MG63 (cell line): ENCODE measurements at regions not wholly inside any gene's neighbourhood (a gene's known extent, or its start where the extent isn't known, plus 50 kb on each side); places are given as distances from the start of the nearest gene placed in this dataset.
"Not testable (repeated sequence)": the region's sequence is repeated elsewhere in the genome, so short reads cannot be mapped to it uniquely, and the experiment has no call there.

Source experiments
- DNase-seq: peaks from one replicate; pipeline ENCODE4 v3.0.0-alpha.2; 2020
- H3K27me3 ChIP-seq: fragments of 250-450 bp; sonication (Bioruptor Pico); 2 replicates; pipeline ENCODE4 v1.5.1; 2020; ENCODE audit warnings: mild to moderate bottlenecking, moderate library complexity
- H3K36me3 ChIP-seq: fragments of 250-450 bp; sonication (Bioruptor Pico); 2 replicates; pipeline ENCODE4 v1.5.1; 2020; ENCODE audit warnings: mild to moderate bottlenecking, moderate library complexity
- H3K4me3 ChIP-seq: fragments of 250-450 bp; sonication (Bioruptor Pico); 2 replicates; pipeline ENCODE4 v1.5.1; 2020; ENCODE audit warnings: mild to moderate bottlenecking, moderate library complexity
- H3K9me3 ChIP-seq: fragments of 250-450 bp; sonication (Bioruptor Pico); 2 replicates; pipeline ENCODE4 v1.5.1; 2020; ENCODE audit warnings: mild to moderate bottlenecking, moderate library complexity

DNA sequence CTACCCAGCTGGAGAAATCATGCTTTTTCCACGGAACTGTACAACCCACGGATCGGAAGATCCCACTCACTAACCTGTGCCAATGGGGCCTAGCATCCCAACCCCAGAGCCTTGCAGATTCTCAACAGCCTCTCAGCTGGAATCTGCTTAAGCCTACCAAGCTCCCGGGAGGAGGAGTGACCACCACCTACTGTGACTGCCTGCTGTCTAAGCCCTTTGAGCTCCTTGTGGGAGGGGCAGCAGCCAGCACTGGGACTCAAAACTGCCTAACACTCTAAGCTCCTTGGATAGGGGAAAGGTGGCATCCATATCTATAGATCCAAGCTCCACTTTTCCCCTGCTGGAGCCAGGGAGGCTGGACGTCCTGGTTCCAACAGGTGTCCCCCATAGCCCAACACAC, 254.4 kb upstream of the CNTNAP2 start:
- no peak overlapping the region for H3K4me3 ChIP-seq
- no peaks in the 10 kb centered on the region for H3K36me3 ChIP-seq
- no peaks in the 10 kb centered on the region for H3K9me3 ChIP-seq
- no peak for DNase-seq
- H3K27me3 ChIP-seq: no peaks in the 10 kb centered on the region

DNA sequence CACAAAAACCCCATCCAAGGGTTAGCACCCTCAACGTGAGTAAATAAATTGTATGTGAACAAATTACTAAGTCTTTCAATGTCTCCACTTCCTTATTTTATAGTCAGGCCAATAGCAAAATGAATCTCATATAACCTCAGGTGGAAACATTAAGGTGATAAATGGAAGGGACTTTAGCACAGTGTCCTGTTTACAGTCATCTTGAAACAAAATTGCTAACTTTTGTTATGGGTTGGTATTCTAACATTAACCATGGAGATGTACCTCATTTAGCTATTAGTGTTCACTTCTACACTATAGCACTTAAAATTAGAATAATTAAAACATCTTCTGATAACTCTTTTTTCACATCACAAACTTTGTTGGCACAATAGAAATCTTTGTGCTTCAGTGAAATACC, 255.8 kb upstream of the CNTNAP2 start:
- DNase-seq: no peak
- Histone ChIP-seq H3K36me3 (no peaks in the 10 kb centered on the region), H3K9me3 (no peaks in the 10 kb centered on the region), H3K27me3 (no peaks in the 10 kb centered on the region), H3K4me3 (no peak overlapping the region)

DNA sequence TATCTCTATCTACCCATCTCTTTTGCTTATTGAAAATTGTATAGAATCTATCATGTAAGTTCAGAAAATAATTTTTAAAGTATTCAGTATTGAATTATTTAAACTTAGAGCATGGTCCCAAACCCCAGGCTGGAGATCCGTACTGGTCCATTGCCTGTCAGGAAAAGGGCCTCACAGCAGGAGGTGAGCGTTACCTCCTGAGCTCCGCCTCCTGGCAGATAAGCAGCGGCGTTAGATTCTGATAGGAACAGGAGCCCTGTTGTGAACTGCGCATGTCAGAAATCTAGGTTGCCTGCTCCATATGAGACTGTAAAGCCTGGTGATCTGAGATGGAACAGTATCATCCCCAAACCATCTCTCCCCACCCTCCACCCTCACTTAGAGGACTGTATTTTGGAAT, 266.0 kb upstream of the CNTNAP2 start:
- no peak overlapping the region for H3K4me3 ChIP-seq

DNA sequence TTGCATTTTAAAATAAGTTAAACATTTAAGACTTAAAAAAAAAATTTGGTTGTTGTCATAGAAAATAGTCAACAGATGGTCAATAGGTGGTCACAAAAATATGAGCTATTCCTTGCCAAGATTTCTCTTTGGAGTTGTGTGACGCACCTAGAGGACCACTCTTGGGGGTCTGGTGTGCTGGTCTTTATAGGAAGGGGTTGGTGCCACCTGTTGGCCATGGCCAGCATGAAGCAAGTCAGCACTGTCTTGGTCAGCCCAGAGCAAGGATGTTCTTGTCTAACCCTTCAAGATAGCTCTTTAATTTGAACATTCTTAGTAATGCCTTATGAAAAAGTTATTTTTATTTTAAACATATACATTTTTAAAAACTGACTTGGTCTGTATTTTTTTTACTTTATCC, 267.9 kb upstream of the CNTNAP2 start:
- Histone ChIP-seq H3K36me3 (no peaks in the 10 kb centered on the region), H3K4me3 (no peak overlapping the region), H3K9me3 (no peaks in the 10 kb centered on the region), H3K27me3 (no peaks in the 10 kb centered on the region)
- DNase-seq: no peak

More for the DNA sequence above, 266.0 kb upstream of the CNTNAP2 start:
- Histone ChIP-seq H3K9me3 (no peaks in the 10 kb centered on the region), H3K27me3 (no peaks in the 10 kb centered on the region), H3K36me3 (no peaks in the 10 kb centered on the region)
- no peak for DNase-seq

DNA sequence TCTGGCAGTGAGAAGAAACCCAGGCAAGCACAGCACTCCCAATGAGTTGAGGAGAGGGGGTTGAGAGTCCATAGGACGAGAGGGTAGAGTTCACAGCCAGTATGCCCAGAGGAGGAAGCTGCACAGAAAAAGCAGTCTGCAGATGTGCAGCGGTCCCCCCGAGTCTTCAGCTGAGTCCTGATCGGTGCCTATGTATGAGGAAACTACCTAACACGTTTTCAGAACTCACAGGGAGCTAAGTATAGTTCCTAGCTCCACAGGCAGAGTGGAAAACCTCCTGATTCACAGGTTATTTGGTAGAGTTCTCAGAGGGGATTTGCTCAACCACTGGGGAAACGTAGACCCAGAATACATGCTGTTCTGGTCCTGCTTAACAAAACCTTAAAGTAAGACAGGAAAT, 271.3 kb upstream of the CNTNAP2 start:
- no peaks in the 10 kb centered on the region for H3K36me3 ChIP-seq
- DNase-seq: peak; percentile 4
- no peaks in the 10 kb centered on the region for H3K9me3 ChIP-seq
- no peak overlapping the region for H3K4me3 ChIP-seq
- no peaks in the 10 kb centered on the region for H3K27me3 ChIP-seq

DNA sequence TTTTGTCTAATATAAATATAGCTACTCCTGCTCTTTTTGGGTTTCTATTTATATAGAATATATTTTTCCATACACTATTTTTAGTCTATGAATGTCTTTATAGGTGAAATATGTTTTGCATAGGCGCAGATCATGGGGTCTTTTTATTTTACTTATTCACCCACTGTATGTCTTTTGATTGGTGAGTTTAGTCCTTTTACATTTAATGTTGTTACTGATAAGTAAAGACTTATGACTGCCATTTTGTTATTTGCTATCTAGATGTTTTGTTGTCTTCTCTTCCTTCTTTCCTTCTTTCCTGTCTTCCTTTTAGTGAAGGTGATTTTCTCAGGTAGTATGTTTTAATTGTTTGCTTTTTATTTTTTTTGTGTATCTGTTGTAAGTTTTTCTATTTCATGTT, 276.8 kb upstream of the CNTNAP2 start:
- no peaks in the 10 kb centered on the region for H3K36me3 ChIP-seq
- H3K9me3 ChIP-seq: no peaks in the 10 kb centered on the region
- DNase-seq: no peak
- H3K4me3 ChIP-seq: no peak overlapping the region
- no peaks in the 10 kb centered on the region for H3K27me3 ChIP-seq

DNA sequence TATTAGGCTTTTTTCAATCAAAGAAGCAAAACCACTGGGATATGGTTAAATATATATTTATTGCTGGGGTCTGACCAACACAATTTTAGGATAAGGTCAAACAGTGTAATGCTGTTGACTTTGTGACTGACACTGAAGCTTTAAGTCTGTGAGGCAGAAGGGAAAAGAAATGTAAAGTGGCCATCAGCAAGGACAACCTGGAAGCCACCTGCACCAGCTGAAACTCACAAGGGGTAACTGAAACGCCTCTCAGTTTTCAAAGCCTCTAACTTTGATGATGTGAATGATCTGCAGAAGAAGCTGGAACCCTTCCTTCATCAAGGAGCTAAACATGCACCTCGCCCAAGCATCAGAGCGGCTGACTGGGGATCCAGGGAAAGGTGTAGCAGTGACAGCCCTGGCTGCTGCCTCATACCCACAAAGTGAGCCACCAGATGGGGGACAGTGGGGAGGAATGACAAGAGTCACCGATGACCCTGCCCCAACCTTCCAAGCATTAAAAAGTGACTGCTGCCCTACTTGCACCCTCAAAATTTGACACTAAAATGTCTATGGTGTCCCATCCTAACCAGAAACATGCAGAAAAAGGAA, 284.9 kb upstream of the CNTNAP2 start:
- H3K9me3 ChIP-seq: no peaks in the 10 kb centered on the region
- H3K4me3 ChIP-seq: no peak overlapping the region
- DNase-seq: no peak
- H3K36me3 ChIP-seq: no peaks in the 10 kb centered on the region
- H3K27me3 ChIP-seq: no peaks in the 10 kb centered on the region

DNA sequence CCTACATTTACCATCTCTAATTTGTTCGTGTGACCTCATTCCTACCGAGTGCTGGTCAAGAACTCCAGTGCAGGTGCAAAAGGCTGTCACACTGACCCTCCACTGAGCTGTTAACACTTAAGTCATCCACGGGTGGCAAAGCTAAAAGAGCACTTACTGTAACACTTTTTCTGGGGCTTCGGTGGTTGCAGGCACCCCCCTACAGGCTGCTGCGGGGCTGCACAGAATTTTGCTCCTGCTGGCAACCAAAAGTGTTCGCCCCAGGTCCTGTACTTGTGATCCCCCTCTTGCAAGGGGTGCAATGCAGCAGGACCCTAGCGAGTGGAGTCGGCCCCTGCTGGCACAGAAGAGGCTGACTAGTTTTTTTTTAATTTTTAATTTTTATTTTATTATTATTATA, 298.9 kb upstream of the CNTNAP2 start:
- DNase-seq: no peak
- H3K9me3 ChIP-seq: no peaks in the 10 kb centered on the region

DNA sequence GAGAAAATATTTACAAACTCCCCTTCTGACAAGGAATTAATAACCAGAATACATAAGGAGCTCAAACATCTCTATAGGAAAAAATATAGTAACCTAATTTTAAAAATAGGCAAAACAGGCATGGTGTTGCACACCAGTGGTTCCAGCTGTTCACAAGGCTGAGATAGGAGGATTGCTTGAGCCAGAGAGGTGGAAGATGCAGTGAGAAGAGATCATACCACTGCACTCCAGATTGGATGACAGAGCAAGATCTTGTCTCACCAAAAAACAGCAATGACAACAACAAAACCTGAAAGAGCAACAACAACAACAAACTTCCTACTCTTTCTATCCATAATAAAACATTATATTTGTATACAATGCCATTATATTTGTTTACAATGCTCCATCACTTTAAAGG, 304.4 kb upstream of the CNTNAP2 start:
- no peaks in the 10 kb centered on the region for H3K9me3 ChIP-seq
- no peak for DNase-seq
- no peaks in the 10 kb centered on the region for H3K36me3 ChIP-seq
- no peak overlapping the region for H3K4me3 ChIP-seq
- H3K27me3 ChIP-seq: no peaks in the 10 kb centered on the region

More for the DNA sequence above, 298.9 kb upstream of the CNTNAP2 start:
- no peaks in the 10 kb centered on the region for H3K36me3 ChIP-seq
- H3K27me3 ChIP-seq: no peaks in the 10 kb centered on the region
- H3K4me3 ChIP-seq: no peak overlapping the region

DNA sequence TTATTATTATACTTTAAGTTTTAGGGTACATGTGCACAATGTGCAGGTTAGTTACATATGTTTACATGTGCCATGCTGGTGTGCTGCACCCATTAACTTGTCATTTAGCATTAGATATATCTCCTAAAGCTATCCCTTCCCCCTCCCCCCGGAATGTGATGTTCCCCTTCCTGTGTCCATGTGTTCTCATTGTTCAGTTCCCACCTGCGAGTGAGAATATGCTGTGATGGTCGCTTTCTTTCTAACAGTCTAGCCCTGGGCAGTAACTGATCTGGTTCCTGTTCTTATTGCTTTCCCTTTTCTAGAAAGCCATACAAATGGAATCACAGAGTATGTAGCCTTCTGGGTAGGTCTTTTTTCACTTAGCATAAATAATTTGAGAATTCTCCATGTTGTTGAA, 311.1 kb upstream of the CNTNAP2 start:
- not testable (repeated sequence) for H3K4me3 ChIP-seq, H3K36me3 ChIP-seq, DNase-seq, H3K9me3 ChIP-seq, H3K27me3 ChIP-seq

DNA sequence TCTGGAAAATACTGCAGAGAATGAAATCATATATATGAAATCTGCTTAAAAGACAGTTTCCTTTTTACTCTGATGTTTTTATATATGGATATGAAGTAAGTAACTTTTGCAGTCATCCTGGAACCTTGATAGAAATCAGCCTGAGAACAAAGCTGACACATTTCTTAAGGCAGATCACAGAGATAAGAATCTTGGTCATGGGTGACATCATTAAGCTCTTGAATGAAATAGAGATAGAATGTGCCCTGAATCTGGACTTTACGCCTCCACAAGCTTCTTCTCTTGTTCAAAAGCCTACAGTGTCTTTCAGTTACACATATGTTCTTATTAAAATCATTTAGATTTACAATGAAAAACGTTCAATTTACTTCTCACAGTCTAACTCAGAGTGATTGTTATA, 319.1 kb upstream of the CNTNAP2 start:
- no peak overlapping the region for H3K4me3 ChIP-seq
- H3K9me3 ChIP-seq: no peaks in the 10 kb centered on the region
- DNase-seq: no peak
- no peaks in the 10 kb centered on the region for H3K36me3 ChIP-seq
- H3K27me3 ChIP-seq: no peaks in the 10 kb centered on the region

DNA sequence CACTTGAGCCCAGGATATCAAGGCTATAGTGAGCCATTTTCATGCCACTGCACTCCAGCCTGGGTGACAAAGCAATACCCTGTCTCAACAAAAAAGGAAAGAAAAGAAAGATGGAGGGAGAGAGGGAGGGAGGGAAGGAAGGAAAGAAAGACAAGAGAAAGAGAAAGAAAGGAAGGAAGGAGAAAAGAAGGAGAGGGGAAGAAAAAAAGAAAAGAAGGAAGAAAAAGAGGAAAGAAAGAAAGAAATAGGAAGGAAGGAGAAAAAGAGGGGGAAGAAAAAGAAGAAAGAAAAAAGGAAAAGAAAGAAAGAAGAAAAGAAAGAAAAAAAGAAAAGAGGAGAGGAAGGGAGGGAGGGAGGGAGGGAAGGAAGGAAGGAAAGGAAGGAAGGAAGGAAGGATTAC, 321.5 kb upstream of the CNTNAP2 start:
- Histone ChIP-seq H3K9me3 (no peaks in the 10 kb centered on the region), H3K4me3 (no peak overlapping the region), H3K36me3 (no peaks in the 10 kb centered on the region), H3K27me3 (no peaks in the 10 kb centered on the region)
- DNase-seq: no peak

DNA sequence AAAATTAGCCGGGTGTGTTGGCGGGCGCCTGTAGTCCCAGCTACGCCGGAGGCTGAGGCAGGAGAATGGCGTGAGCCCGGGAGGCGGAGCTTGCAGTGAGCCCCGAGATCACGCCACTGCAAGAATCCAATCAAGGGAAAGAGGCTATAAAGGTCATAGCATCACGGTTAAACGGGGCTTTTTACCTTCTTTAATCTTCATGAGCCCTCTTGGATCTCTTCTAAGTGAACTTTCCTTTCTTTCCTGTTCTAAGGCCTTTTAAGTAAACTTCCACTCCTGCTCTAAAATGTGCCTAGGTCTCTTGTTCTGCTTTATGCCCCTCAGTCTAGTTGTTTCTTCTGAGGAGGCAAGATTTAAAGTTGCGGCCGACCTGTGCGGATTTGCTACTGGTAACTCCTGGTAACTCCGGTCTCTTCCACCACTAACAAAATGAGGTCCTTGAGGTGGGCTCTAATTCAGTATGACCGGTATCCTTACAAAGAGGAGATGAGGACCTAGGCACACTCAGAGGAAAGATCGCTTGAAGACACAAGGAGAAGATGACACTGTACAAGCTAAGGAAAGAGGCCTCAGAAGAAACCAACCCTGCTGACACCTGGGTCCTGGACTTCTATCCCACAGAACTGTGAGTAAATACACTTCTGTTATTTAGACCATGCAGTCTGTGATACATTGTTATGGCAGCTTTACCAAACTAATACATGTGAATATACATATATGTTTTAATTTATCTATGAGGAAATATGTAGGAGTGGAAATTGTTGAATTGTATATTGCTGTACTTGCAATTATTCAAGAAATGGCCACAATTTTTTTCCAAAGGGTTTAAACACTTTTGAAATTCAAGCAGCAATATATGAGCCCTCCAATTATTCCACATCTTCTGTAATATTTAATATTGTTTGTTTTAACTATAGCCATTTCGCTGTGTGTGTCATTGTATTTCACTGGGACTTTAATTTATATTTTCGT, 331.5 kb upstream of the CNTNAP2 start:
- H3K9me3 ChIP-seq: no peaks in the 10 kb centered on the region

DNA sequence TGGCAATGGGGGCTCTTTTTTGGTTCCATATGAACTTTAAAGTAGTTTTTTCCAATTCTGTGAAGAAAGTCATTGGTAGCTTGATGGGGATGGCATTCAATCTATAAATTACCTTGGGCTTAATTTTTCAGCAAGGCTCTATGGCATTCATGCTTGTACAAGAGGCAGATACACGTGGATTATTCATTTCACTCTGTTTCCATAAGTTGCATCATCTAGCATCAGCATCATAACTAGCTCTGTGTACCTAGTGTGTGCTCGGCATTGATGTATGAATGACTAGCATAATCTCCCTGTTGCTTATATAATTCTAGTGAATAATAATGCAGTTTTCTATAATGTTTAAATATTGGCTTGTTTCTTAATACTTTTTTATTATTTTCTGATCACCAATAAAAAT, 335.2 kb upstream of the CNTNAP2 start:
- not testable (repeated sequence) for DNase-seq, H3K9me3 ChIP-seq, H3K36me3 ChIP-seq, H3K4me3 ChIP-seq, H3K27me3 ChIP-seq

More for the DNA sequence above, 331.5 kb upstream of the CNTNAP2 start:
- Histone ChIP-seq H3K4me3 (no peak overlapping the region), H3K27me3 (no peaks in the 10 kb centered on the region), H3K36me3 (no peaks in the 10 kb centered on the region)
- DNase-seq: no peak

DNA sequence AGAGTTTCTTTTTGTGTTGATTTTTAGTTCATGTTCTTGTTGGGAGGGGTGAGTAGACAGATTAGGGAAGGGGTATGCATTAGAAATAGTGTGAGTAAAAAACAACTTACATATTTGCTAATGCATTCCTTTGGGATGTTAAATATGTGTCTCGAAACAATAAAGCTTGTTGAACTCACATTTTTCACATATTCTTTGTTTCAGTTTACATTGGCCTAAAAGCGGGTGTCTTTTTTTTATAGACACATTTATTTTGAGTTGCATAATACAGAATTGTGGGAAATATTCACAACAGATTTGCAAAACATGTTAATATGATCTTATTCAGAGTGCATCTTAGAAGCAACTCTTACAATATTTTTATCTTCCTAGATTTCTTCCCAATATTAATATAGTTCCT, 337.5 kb upstream of the CNTNAP2 start:
- Histone ChIP-seq H3K27me3 (no peaks in the 10 kb centered on the region), H3K9me3 (no peaks in the 10 kb centered on the region), H3K4me3 (no peak overlapping the region), H3K36me3 (no peaks in the 10 kb centered on the region)
- DNase-seq: no peak

DNA sequence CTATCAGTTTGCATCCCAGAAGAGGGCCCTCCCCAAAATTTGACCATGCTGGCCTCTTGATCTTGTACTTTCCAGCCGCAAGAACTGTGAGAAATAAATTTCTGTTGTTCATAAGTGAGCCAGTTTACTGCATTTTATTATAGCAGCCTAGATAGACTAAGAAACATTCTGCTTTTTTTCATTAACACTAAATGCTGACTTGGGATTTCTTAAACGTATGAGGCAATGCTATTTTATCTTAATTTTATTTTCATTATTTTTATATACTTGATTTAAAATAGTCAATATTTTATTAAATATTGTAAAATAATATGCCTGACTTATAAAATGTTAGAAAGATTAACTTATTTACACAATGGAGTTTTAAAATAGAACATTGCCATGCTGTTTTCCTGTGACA, 341.8 kb upstream of the CNTNAP2 start:
- Histone ChIP-seq H3K4me3 (no peak overlapping the region), H3K27me3 (no peaks in the 10 kb centered on the region)

DNA sequence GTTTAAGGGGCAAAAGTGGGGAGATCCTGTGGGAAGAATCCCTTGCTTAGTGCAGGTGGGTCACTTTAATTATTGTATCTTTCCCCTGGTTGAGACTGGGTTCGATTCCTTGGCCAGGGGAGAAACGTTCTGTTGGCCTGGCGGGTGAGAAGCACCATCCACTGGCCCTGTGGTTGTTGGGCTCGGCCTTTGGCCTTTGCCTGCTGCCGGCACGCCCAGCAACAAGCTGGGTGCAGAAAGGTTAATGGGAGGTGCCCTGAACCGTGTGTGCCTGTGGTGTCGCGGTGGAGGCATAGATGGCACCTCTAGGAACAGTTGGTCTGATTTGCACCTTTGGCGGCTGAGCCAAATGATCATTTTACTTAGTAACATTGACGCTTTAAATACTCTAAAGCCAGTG, 363.6 kb upstream of the CNTNAP2 start:
- H3K9me3 ChIP-seq: no peaks in the 10 kb centered on the region
- no peak for DNase-seq
- no peaks in the 10 kb centered on the region for H3K36me3 ChIP-seq

More for the DNA sequence above, 341.8 kb upstream of the CNTNAP2 start:
- H3K36me3 ChIP-seq: no peaks in the 10 kb centered on the region
- no peak for DNase-seq
- no peaks in the 10 kb centered on the region for H3K9me3 ChIP-seq

DNA sequence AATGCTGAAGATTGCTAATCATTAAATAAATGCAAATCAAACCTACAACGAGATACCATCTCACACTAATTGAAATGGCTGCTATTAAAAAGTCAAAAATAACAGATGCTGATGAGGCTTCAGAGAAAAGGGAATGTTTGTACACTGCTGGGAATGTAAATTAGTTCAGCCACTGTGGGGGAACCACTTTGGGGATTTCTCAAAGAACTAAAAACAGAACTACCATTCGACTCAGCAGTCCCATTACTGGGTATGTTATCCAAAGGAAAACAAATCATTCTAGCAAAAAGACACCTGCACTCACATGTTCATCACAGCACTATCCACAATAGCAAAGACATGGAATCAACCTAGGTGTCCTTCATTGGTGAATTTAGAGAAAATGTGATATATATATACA, 379.0 kb upstream of the CNTNAP2 start:
- Histone ChIP-seq H3K4me3 (no peak overlapping the region), H3K27me3 (no peaks in the 10 kb centered on the region)

More for the DNA sequence above, 363.6 kb upstream of the CNTNAP2 start:
- Histone ChIP-seq H3K27me3 (no peaks in the 10 kb centered on the region), H3K4me3 (no peak overlapping the region)

More for the DNA sequence above, 379.0 kb upstream of the CNTNAP2 start:
- H3K36me3 ChIP-seq: no peaks in the 10 kb centered on the region
- no peaks in the 10 kb centered on the region for H3K9me3 ChIP-seq
- DNase-seq: no peak
